HG02623 (cell line): ENCODE measurements at regions not wholly inside any gene's neighbourhood (a gene's known extent, or its start where the extent isn't known, plus 50 kb on each side); places are given as distances from the start of the nearest gene placed in this dataset.

Experiments used
- ATAC-seq: cut with Tn5 transposase; IDR thresholded peaks from one replicate; pipeline ENCODE4 v1.9.1; 2021; ENCODE audit warnings: moderate library complexity; ENCODE audit not compliant: unreplicated experiment

DNA sequence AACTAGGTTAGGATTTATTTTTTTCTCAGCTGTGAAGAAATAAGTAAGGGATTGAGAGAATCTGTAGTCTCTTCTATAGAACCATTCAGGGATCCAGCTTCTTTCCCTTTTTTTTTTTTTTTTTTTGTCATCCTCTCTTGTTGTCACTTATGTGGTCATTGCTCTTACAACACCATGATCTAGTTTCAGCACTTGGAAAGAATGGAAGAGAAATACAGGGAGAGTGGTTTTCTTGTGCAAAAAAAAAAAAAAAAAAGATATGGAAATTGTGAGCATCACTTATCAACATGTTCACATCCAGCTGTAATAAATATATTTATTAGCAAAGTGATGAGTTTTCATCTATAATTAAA is 599.3 kb downstream of the SLC6A15 start:
- no peak for ATAC-seq

DNA sequence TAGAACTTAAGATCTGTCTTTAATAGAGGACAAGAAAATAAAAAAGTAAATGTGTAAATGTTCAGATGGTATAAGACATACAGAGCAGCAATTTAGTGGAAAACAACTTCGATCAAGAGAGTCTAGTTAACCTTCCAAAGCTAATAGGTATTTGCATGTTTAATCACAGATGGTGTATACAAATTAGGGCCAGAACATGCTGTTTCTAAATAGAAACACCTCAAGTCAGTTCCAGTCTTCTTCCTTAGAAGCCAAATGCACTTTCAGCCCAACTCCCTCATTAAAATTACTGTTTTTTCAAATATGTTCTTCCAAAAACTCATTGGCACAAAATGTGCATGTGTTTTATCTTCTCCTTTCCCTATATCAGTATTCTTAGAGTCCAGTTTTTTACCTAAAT is 604.4 kb downstream of the SLC6A15 start:
- ATAC-seq: no peak

DNA sequence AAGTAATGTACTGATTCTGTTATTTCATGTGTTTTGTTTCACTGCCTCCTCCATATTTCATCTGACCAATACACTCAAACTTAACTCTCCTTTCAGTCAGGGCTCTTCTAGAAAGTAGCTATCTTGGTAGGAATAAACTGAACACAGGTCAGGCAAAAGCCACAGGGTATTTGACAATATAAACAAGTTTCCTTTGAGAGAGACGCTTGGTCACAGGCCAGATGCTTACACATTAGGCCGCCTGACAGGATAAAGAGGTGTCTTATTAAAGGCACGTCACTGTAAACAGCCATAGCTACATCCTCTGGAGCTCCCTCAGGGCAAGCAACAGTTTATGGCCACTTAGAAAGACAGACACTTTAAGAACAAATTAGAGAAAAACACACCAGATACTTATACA is 607.5 kb downstream of the SLC6A15 start:
- ATAC-seq: no peak

DNA sequence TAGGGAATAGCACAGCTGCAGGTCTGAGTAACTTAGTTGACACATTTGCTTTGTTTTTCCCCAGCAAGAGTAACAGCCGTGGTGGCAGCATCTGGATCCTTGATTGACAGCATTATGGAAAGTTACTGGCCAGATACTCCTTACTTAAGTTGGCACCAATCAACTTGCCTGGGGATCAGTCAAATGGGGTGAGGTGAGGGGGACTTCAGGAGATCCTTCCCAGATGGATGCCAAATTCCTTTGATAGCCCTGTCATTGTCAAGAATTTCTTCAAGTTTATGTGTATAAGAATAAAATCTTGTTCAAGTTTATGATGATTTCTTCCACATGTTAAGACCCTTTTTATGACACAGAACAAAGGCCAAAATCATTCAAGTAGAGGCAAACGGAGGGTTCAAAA is 618.4 kb downstream of the SLC6A15 start:
- ATAC-seq: no peak

DNA sequence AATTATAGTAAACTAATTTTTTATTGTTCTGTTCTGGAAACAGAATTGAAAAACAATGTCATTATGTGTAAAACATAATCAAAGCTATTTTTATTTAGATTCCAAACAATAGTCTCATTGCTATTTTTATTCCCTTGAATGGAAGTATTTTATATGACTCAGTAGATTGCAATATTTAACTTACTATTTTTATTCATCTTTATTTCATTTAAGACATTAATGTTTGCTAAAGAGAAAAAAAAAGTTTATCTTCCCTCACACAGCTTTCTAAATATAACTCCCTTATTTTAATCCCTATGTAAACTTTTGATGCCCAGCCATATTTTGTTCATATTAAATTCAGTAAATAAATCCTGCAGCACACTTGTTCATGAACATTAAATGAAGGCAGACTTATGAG is 622.4 kb downstream of the SLC6A15 start:
- ATAC-seq: no peak

DNA sequence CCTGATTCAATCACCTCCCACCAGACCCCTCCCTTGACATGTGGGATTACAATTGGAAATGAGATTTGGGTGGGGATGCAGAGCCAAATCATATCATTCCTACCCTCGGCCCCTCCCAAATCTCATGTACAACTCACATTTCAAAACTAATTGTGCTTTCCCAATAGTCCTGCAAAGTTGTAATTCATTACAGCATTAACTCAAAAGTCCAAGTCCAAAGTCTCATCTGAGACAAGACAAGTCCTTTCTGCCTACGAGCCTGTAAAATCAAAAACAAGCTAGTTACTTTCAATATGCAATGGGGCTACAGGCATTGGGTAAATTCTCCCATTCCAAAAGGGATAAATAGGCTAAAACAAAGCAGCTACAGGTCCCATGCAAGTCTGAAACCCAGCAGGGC is 634.6 kb downstream of the SLC6A15 start:
- ATAC-seq: no peak

DNA sequence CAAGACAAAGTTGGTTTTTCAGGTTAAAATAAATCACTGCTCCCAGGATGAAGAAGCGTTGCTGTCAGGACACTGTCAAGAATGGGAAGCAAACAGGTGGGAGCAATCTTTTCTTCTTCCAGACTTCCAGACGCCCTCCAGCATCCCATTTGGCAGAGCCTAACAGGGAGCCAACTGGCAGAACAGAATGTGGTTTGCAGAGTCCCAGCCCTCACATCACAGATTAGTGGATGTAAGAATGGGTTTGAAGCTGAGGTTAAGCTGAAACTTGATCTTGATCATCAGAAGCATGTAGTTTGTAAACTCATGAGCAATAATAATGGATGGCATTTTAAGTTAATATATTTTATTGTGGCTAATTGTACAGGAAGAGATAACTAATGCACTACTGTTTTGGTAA is 636.4 kb downstream of the SLC6A15 start:
- no peak for ATAC-seq

DNA sequence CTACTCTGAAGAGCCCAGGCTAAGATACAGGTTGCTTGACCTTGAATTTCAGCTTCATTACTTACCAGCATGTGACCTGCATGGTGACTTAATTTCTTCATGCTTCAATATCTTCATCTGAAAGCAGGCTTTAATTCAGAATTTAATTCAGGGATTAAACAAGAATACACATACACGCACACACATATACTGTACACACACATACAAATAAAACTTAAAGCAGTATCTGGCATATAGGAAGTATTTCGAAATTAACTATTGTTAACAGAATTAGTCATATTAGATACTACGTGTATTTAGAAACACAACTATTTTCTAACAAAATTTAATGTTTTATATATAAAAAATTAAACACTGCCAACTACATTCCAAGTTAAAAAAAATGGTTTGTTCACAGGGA is 640.3 kb downstream of the SLC6A15 start:
- no peak for ATAC-seq

DNA sequence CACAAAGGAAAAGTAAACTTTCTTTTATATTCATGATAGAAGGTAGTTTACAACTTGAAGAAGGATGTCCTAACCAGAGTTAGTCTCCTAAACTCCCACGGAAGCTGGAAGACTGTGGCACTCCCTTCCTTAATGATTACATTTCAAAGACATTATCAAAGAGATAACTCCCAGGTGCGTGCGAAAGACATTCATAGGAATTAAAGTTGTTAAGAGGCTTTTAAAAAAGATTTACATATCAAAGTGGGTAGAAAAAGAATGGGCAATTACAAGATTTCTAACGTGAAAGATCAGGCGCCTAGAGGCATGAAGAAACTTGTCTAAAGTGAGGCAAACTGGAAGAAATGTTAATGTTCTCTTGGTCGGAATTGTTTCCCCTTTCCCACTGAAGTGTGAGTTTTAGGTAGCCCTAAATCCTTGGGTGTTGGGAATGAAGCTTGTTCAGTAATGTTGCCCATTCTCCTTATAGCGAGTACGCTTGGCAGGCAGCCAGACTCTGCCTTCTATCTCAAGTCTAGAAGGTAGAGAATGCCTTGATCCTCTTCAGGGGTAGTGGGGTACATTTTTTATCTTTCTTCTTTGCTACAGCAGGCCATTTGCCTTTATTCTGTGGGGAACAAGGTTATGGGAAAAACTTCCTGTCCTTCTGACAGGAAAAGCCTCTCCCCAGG is 642.0 kb downstream of the SLC6A15 start:
- no peak for ATAC-seq

DNA sequence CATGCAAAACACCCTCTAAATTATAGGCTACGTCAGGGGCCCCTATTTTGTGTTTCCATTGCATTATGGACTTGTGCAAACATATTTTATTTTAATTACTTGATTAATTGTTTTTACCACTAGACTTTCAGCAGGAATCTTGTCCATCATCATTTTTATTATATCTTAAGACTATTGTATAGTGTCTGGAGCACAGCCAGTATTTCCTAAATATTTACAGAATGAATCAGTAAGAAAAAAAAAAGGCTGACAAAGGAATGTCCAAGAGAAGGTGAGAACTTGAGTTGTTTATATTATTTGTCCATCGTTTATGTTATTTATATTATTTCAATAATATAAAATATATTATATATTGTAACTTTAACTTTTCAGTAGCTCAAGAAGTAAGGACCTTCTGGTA is 664.7 kb downstream of the SLC6A15 start:
- ATAC-seq: no peak

DNA sequence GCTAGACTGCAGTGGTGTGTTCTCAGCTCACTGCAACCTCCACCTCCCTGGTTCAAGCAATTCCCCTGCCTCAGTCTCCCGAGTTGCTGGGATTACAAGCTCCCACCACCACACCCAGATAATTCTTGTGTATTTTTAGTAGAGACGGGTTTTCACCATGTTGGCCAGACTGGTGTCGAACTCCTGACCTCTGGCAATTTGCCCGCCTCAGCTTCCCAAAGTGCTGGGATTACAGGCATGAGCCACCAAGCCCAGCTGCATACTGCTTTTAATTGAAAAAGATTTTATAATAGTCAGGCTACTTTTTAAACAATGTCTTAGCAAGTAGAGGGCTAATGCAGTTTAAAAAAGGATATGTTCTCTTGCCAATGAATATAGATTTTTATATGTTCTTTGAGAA is 668.9 kb downstream of the SLC6A15 start:
- ATAC-seq: no peak

DNA sequence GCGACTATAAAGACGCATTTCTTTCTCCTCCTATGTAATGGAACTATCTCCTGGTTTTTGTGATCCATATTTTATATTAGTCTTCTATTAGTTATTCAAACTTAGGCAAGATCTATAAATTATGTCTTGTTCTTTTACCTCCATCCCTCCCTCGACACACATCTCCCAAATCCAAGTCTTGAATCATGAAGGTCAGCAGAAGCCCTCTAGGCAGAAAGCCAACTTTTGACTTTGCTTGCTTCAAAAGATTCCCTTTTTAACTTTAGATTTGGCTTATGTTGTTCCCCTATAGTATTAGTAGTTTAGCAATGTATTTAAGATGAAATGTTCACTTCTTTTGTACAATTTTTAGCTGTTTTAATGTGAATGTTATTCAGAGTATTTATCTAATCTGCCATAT is 689.8 kb downstream of the SLC6A15 start:
- no peak for ATAC-seq

DNA sequence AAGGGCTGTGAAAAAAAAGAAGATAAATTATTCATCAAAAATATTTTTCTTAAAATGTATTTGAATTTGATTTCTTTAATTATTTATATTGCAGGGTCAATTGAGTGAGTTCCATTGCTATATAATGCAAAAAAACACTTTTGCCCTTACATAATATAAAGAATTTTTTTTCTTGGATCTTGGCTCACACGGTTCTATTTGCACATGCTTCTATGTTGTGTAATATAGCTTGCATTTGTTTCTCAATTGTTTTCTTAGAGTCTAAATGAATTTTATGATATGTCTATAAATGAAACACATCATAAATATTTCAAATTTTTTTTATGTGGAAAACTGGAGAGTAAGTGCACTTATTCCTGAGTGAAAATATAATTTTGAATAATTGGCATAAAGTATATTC is 694.2 kb downstream of the SLC6A15 start:
- no peak for ATAC-seq

DNA sequence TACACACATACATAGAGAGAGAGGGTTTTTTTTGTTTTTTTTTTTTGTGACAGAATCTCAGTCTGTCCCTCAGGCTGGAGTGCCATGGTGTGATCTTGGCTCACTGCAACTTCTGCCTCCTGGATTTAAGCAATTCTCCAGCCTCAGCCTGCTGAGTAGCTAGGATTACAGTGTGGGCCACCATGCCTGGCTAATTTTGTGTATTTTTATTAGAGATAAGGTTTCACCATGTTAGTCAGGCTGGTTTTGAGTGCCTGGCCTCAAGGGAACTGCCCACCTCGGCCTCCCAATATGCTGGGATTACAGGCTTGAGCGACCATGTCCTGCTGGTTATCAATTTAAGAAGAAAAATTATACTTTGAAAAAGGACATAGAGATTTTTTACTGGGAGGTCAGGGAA is 710.6 kb downstream of the SLC6A15 start:
- ATAC-seq: no peak

DNA sequence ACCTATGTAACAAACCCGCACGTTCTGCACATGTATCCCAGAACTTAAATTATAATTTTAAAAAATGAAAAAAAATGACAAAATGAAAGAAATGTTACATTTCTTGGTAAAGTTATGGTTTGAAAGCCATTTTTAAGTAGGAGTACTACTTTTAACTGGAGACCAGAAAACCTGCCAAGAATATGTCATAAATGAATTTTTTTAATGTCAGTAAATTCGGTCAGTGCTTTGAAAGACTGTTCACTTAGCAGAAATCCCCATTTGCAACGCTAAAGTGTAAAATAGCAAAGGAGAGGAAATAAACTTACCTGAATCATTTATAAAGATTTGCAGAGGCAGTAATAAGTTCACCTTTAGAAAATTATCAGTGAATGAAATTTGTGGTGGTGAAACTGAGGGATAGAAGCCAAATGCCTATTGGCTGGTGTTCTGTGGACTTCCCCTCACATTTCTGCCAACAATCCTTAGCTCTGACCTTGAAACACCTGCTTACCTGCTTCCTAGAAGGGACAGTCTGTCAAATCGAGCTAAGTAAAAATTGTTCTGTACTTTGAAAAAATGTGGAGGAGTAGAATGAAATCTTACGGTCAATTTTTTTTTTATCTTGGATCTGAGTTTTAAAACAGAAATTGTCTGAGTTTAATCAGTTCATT is 714.2 kb downstream of the SLC6A15 start:
- ATAC-seq: no peak

DNA sequence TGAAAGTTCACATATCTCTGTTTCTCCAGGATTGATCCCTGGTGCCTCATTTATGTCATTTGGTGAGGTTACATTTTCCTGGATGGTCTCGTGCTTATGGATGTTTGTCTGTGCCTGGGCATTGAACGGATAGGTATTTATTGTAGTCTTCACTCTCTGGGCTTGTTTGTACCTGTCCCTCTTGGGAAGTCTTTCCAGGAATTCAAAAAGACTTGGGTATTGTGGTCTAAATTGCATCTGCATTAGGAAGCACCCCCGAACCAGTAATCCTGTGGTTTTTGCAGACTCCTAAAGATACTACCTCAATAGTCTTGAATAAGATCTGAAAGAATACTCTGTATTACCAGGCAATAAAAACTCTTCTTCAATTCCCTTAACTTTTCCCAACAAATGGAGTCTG is 720.8 kb downstream of the SLC6A15 start:
- no peak for ATAC-seq

DNA sequence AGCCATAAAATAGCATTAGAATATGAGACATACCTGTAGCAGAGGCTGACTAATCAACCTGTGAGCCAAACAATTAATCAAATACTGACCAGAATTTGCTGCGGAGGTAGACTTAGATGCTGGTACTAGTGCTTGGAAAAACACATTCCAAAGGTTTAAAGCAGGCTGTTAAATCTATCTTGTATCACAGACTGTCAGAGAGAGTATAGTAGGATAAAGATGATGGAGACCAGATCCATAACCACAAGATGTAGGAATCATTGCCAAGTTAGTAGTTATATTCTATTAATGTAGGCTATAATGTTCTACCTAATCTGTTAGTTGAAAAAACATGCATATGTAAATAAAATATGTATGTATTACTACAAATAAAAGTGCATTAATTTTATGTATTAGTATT is 726.2 kb downstream of the SLC6A15 start:
- ATAC-seq: no peak

DNA sequence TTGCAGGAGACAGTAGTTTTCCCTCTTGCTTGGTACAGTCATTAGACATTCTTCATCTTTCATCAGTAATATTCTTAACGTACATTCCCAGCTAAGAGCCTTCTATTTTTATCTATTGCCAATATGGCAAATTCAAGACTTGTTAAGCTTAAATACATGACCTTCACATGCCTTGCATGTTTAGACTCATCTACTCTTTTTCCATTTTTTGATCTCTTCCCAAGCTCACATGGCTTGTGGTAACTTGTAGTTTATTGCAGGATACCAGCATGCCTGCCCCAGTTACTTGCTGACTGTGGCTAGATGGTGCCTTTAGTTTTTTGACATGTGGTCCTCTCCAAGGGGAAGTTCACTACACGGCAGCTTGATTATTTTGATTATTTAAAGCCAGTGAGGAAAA is 729.0 kb downstream of the SLC6A15 start:
- ATAC-seq: no peak

DNA sequence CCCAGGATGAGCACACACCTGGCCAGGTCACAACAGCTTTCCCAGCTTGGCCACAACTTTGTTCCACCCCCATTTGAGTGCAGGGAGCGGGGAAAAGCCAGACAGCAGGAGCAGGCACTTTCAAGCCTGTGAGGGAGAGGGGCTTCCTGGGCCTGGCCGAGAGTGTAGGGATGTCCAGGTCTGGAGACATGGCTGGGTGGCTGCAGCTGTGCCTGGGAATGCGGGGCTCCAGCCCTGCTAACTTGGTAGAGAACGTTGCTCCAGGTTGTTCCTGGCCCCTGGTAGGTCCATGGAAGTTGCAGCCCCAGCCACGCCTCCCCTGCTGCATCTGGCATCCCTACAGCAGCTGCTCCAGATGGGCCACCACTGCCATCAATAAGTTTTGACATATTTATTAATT is 738.5 kb downstream of the SLC6A15 start:
- no peak for ATAC-seq

DNA sequence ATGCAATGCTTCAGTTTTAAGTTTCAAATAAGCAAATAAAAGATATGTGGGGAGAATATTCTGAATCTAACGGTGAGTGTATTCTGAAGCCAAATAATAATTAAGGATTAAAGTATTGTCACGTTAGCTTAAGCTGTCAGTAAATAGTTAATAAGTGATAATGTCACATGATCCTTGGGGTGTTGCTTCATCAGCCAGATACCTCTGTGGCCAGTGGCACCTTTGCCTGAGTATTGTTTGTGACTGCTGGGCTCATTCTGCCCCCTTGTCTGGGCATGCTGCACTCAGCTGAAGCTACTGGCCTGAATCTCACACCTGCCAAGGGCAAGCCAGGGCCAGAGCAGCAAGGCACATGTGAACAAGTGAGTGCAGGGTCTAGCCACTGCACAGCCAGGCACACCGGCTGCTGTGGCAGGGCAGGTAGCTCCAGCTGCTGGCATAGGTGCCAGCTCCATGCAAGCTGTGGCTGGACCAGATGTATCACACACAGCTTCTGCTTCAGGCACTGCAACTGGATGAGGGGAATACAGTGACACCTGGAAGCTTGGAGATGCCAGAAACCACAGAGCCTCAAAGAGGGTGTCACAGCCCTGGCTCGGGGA is 739.7 kb downstream of the SLC6A15 start:
- ATAC-seq: no peak

DNA sequence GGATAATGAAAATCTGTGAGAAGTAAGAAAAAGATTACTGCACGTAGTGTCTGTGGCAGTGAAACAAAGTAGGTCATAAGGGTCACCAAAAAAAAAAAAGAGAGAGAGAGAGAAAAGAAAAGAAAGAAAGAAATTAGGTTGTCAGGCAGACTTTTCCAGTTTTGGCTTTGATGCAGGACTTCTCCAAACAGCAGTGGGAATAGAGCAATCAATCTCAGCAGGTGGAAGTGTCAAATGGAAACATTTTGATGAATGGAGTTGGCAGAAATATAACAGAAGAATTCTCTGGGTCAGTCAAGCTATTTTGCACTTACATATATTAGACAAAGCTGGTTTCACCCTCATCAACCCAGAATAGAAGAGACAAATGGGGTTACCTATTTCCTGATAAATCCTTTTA is 745.8 kb downstream of the SLC6A15 start:
- no peak for ATAC-seq

DNA sequence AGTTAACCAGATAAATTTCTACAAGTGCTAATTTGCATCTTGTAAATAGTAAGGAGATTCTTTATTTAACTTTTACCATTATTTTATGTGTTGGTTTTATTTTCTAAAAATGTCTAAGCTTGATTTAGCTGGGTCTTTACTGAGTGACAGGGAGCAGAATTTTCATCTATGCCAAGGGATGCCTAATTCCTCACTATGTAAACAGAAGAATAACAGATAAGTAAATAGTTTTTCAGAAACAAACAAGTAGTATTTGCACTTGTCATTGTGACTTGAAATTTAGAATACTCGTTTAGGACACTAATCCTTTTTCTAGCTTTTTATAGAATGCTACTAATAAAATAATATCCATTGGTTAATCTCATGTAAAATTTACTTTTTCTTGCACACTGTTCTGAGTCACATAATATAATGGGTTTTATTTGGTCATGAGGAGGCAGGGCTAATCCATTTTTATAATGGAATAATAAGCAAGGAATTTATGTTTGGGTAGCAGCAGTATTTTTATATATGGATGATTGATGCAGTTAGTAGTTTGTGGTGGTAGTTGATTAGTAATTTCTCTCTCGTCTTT is 746.5 kb downstream of the SLC6A15 start:
- no peak for ATAC-seq
